Activated CD4-positive, CD25-positive, alpha-beta regulatory T cell (primary cell): ENCODE measurements at regions not wholly inside any gene's neighbourhood (a gene's known extent, or its start where the extent isn't known, plus 50 kb on each side); places are given as distances from the start of the nearest gene placed in this dataset.

ENCODE experiments used
- DNase-seq, 4 experiments: peaks; one replicate each; lab custom pipeline; 2025; lab: John Stamatoyannopoulos, UW

DNA sequence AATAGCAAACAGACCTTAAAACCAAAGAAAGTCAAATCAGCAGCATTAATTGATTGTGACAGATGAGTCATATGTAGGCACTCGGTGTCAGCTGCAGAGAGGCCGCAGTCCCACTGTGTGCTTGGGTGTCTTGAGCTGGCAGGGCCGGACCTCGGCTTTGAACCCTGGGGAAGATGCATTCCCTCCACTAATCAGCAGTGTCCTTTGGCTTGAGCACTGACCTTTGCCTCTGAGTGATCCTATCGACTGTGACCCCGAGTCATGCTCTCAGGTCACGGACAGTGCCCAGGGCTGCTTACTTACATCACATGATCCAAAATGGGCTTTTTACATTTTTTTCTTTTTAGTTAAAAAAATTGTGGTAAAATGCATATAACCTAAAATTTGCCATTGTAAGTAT, 188.7 kb downstream of the GADD45G start:
- DNase-seq, result no peak

DNA sequence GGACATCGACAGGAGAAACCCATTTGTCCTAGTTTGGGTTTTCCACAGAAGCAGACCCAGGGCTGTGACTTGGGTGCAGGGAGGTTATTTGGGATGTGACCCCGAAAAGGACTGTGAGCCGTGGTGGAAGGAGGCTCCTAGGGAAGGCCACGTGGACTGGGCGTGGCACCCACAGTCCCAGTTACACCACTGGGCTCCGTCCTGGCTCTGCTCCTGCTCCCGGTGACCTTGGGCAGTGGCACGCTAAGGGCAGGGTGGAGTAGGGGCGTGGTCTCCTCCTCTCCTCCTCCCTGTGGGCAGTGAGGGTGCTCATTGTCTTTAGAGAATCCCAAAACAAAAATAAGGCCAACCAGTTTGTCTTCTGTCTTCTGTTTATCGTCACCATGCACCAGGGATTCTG, 190.1 kb downstream of the GADD45G start:
- DNase-seq, result no peak

DNA sequence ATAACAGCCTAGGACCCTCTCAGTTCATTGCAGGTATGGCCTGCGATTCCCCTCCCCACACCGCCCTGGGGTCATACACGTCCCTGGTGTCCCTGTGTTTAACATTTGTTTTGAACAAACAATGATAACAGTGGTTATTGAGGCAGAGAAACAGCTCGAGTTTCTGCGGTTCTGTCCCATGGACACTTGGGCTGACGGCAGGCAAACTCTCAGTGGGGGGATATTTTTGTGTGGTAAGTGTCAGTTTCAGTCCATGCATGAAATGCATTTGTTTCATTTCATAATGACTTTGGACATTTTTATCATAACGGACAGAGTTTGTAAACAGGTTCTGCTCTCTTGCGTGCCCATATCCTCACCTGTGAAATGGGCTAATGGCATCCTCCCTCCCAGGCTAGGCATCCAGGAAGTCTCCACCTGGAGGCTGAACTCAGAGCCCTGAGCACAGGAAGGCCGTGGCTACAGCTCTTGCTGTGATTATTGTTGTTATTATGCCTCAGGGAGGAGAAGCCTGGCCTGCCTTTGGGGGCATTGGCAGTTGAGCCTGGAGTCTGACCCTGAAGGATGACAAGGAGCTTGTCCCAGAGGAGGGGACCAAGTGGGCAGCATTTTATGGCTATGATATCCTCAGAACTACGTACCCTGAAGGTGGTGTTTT, 190.9 kb downstream of the GADD45G start:
- no peak for DNase-seq

DNA sequence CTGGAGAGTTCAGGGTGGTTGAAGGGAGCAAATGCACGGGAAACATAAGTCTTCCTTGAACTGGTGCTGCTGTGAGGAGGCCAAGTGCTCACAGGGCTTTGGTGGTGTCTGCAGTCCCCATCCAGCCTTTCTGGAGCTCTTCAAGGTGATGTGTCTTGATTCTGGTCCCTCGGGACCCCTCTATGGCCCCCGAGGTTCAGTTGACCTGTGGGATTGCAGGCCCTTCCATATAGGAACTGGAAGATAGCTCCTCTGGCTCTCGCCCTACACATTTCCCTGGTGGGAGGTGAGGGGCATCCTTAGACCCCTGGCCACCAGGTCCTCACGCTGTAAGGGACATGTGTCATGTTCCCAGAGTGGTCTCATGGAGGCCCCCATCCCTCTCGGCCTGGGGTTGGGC, 191.8 kb downstream of the GADD45G start:
- DNase-seq, result no peak

DNA sequence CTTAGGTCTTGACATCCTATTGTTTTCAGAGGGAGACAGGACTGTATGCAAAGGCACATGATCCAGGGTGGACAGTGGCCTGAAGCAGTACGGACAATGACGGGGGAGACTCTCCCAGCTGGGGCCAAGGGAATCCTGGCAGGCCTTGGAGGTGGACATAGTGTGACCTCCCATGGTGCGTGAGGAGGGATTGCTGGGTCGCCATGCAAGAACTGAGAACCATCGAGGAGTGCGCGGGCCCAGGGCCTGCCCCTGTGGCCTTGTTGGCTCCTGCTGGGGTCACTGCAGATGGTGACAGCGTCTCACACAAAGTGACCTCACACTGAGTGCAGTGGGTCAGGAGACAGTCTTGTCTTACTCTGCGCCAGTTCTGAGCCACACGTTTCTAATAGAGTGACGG, 192.4 kb downstream of the GADD45G start:
- DNase-seq, result no peak

DNA sequence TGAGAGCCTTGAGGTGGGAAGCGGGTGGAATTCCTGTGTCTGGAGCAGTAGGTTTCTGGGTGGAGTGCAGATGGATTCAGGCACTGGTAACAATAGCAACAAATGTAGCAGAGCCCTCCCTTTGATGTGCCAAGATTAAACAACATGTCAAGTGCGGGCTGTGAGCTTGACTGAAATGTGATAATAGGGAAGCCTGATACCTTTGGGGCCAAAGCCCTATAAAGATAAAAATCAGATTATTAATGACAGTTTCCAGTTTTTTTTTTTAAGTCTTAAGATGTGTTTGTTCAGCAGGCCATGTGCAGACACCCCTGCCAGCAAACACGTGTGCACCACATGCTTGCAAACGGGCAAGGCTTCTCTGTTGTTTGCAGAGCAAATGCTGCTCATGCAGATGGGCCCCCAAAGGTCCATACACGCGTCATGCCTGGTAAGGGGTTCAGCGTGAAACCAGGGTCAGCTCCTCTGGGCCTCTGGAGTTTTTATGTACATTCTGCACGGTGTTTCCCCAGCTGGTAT, 193.2 kb downstream of the GADD45G start:
- DNase-seq, result no peak

DNA sequence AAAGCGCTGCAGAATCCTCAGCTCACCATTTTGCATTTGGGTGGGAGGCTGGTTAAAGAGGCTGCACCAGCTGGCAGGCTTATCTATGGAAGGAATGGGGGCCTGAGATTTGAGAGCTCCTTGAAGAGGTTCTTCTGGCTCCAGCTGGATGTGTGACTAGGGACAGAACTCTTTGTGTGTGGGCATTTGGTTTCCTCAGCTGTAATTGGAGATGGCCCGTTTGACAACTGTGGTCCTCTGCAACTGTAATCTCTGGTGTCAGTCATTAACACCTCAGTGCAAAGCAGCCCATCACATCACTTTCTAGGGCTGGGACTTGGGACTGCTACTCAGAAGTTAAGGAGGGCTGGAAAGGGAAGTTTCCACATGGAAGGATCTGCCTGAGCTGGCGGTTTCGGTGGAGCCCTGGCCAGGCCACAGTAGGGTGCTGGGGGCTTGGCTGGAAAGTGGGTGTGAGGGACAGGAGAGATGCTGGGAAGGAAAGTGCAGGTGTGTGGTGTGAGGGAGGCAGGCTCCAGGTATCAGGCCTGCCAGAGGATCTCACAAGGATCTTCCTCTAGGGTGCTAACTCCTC, 193.8 kb downstream of the GADD45G start:
- no peak for DNase-seq

DNA sequence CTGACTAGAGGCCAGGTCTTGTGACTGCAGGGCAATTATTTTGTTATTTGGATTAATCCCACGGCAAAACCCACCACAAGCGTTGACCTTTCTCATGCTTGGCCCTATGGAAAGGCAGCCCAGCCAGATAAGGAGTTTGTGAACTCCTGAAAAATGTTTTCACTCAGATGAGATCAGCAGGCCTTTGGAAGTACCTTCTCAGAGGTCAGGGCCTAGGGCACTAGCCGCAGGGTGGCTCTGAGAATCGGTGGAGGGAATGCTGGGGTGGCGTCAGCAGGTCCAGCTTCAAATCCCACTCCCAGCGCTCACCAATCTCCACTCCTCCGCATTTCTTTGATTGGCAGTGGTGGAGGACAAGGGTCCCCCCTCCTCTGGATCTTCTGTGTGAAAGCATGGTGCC, 194.4 kb downstream of the GADD45G start:
- DNase-seq, result no peak

DNA sequence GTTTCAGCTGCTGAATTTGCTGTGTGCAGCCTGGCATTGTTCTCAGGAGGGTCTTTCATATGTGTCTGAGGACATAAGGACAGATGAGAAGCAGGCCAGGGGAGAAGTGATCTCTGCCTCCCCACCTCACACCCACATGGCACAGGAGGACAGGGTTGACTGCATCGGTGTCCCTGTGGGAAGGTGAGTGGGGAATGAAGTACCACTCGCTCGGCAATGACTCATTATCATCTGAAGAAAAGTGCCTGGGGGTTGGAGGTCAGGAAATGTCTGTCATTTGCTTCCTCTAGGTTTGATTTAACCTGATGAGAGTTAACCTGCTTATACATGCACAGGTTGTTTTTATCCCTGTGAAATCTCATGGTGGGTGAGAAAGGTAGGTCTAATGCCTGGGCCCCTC, 195.0 kb downstream of the GADD45G start:
- DNase-seq, result no peak

DNA sequence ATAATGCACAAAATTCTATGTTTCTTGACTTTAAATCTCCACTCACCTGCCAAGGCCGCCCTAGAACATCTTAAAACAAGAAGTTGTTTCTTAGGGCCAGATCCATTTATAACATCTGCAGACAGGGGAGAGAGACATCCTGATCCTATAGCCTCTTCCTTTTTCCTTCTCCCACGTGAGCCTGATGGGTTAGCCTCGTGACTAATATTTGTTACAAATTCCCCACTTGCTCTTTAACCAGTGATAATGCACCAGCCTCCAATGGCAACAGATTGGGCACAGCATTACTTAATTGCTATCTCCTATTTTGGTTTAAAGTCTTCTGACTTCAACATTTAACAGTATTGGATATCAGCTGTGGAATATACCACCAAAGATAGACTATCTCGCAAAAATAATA, 196.5 kb downstream of the GADD45G start:
- no peak for DNase-seq

DNA sequence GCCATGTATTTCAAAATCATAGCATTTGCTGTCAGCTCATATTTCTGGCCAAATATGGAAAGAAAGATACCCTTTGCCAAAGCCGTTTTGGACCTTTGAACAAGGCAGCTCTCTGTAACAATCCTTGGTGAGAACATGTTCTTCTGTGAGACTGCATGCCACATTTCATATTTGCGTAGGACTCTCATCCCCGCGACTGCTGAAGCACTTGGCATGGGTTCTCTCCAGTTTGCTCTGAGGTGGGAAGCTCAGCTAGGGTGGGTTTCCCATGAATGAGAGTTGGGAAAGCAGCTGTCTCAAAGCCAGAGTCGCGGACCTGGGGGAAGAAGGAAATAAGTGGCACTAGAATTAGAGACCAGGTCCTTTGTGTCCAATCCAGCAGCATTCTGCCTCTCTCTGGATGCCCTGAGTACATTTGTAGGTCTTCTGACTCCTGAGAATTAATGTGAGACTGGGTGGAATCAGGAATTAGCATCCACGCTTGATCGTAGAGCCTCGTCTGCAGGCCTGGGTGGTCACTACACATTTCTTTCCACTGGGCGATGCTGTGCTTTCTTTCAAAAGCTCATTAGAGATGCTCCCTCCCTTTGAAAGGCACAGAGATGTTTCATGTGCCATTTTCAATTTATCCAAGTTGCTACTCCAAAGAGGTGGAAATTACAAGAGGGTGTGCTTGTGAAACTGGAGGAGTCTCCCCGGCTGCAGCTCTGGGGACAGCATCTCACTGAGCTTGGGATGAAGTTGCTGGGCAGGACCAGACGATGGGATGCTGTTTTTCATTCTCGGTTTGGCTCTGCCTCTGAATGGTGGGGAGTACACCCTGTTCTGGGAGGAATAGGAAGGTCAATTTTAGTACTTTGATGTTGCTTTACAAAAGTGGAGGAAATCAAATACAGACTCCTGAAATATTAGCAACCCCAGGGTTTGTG, 197.2 kb downstream of the GADD45G start:
- DNase-seq, result no peak

DNA sequence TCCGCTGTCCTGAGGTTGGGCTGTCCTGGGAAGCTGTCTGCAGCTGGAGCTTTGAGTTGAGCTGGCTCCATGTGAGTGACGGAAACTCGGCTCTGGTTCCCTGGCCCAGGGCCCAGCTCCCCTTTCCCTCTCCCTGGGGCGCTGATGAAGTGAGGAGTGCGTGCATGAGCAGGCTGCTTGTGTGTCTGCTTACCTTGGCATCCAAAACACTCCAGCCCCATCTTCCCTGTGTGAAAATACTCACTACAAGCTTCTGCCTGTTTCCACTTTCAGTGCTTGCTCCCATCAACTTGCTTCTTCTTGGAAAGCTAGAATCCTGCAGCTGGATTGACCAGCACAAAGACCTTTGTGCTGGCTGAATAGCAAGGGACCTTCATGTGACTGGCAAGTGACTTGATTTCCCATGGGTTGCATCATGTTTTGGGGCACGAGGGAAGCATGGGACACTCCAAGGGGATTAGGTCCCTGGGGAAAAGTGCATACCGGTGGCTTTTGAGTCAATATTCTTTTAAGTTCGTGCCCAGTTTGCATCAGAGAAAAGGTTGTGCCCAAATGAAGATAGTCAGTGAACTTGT, 198.1 kb downstream of the GADD45G start:
- no peak for DNase-seq

DNA sequence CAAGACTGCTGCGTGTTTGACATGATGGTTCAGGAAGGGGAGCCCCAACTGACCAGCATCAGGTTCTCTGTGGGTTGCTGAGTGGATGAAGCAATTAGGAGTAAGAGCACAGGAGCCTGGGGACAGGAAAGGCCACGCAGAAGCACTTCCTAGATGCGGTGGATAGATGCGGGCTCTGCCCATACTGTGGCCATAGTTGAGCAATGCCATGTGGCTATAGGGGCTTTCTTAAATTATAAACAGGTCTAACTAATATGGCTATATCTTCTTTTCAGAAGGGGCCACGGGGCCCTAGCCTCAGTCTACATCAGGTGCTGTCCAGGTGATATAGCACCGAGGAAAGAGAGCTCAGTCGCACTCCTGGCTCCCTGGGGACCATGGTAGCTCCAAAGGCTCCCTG, 198.6 kb downstream of the GADD45G start:
- no peak for DNase-seq

DNA sequence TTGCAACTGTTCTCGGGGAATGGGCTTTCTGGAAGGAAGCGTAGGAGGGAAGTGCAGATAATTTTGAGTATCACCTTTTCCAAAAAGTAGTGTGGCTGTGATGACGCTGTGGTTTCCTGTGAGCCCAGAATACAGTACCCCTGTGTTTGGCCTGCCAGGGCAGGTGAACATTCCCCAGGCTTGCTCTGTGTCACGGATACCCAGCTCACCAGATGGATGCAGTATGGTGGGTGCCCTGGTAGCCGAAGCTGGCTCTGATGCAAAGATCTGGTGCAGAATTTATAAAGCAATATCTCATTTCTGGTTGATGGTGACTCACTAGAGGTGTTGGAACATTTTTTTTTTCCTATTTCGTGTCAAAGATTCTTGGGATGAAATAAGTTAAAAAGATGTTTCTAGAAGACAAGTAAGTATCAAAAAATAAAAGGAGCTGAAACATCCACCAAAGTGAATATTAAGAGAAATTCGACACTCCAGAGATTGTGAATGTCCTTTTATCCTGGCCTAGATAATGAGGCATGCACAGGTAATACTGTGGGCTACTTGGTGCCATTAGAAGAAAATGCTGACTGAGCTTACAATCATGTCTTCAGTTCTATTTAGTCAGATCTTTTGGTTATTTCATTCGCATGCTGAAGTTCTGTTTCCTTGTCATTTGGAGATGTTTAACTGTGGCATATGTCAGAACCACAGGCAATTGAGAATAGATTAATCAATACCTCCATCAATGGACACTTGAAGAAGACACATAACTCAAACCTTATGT, 200.1 kb downstream of the GADD45G start:
- DNase-seq, result no peak

DNA sequence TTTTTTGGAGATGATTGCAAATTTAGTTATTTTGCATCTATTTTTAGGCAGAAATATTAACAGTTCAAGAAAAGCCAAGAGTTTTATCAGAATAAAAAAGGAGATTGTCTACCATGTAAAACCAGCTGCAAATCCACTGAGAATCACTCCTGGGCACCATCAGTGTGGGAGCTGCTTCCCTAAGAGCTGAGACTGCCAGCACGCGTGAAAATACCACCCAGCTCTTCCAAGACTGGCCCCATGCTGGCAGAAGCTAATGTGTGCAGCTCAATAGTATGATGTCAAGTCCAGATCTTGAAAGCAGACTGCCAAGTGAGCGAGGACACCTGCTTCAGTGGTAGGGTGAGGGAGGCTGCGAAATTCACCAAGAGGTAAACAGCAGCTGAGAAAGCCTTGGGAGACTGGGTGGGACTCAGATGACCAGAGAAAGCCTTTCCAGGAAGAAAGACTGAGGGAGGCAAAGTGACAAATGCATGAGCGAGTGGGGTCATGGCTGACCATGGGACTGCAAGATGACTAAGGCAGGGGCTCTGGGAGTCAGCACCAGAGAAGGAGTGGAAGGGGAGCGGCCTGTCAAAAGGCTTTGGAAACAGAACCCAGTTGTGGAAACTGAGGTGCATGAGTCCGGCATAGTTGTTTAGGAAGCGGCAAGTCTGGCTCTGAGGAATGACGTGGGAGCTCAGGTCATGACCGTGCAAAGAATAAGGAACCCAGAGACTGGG, 200.9 kb downstream of the GADD45G start:
- no peak for DNase-seq

DNA sequence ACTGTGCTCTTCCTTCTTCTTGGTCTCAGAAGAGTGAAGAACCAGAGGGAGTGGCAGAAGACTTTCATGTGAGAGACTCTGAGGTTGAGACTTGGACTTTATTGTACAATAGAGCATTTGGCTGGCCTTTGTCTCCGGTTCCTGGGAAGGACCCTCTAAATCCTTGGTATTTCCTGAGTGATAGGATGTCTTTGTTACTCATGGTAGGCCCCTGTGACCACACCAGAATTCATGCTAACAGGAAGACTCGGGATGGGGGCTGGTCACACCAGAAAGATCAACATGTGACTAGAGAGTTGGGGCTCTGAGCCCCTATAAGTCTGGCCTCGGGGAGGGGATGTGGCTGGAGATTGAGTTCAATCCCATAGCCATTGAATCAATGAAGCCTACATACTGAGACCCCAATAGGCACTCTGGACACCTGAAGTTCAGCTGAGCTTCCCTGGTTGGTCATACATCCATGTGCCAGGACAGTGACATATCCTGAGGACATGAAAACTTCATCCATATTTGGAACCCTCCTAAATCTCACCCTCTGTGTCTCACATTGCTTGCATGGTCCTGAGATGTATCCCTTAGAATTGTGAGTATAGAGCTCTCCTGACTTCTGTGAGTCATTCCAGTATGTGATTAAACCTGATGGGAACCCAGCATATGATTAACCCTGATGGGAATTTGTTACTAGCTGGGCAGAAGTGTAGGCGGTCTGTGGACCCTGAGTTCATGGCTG, 201.7 kb downstream of the GADD45G start:
- no peak for DNase-seq

DNA sequence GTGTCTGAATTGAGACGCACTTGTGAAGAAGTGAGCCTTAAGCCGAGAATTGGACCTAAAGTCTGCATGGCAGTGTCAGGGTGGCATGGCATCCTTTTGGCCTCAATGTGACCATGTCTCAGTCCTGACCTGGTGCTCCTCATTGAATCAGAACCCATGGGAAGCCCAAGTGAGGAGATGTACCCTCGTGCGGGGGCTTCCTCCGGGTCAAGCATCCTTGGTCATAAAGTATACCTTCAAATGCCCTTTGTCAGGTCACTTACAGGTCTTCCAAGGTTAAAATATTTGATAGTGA, 202.2 kb downstream of the GADD45G start:
- DNase-seq, result no peak

DNA sequence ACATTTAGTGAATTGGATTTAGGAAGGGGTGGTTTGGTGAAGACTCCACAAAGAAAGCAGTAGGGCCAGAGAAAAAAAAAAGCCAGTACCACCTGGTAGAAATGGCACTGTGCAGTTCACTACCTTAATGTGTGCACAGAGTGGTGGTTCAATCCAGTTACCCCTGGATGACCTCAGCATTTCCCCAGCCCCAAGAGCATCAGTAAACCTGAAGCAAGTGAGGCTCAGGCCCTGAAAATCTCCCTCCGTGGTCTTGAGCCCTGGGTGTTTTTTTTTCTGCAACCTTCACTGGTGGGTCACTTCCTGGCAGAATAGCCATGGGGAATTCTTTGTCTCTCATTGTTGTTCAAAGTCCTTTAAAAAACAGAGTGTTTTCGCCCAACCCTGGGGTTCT, 202.9 kb downstream of the GADD45G start:
- no peak for DNase-seq

DNA sequence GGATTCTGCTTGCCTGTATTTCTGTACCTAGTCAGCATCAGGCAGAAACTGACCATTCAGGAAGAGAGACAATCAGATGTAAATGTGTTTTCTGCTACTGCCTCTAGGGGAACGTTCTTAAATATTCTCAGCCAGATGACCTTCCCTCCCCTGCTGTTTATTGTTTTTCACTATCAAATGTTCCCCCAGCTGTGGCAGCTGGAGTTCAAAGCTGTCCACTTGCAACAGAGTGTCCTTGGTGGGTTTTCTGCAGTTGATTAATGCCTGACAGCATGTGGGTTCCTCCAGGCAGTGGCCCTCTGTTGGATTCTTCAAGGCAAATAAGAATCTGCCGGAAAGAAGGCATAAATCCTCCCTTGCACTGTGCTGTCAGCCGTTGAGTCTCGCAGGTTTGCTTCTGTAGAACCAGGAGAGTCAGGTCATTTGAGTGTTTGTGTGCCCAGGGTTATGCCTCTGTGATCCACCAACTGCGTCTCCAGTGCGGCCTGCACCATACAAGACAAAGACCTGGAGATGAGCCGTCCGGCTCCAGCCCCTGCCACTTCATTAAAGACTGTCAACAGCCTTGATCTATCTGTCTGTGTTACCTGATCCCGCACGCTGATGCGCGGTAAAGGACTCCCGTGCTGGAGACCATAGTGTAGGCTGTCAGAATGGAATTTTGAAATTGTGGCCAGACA, 203.4 kb downstream of the GADD45G start:
- no peak for DNase-seq

DNA sequence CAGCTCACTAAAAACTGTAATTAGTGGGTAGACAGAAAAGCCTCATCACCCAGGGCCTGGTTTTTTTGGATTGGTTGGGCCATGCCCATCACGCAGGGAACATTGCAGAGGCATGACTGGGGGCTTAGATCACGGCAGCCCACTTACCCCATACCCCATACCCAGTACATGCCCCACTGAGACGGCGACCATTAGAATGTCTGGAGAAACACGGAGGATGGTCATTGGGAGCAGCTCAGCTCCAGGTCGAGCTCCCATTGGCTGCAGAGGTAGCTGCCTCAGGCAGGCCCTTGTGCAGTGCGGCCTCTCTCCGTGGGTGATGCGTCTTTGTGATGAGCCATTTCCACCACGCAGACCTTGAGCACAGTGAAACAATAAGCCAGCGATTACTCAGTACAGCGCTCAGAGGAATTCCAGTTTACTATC, 204.0 kb downstream of the GADD45G start:
- no peak for DNase-seq
